ENCODE measurements at regions not wholly inside any gene's neighbourhood (a gene's known extent, or its start where the extent isn't known, plus 50 kb on each side); places are given as distances from the start of the nearest gene placed in this dataset.

GRCh38 chr5:6812091-6812490, 98.9 kb downstream of the TENT4A start:
- Histone ChIP-seq H3K79me1 (ENCODE audit: low read depth in 1 of 2, low read length in 2 of 2) (no peaks in the 10 kb centered on the region), H3K23ac (ENCODE audit: low read depth, low read length) (no peak overlapping the region), H2BK20ac (ENCODE audit: low read depth, low read length) (no peak overlapping the region), H2AFZ (replicated peaks; ENCODE audit: low read length, poor library complexity) (no peak overlapping the region), H3K4me2 (ENCODE audit: low read depth, low read length) (no peak overlapping the region), H3K4ac (ENCODE audit: low read depth, low read length) (no peak overlapping the region), H2AK9ac (replicated peaks; ENCODE audit: low read depth, low read length, poor library complexity) (no peak overlapping the region), H4K91ac (ENCODE audit: insufficient read depth, low read depth, low read length) (no peak overlapping the region), H4K5ac (ENCODE audit: low read depth, low read length) (no peak overlapping the region), H3K9ac (ENCODE audit: low read depth, low read length) (no peak overlapping the region), H3K36me3 (ENCODE audit: control insufficient read depth, insufficient read depth, low read length) (no peaks in the 10 kb centered on the region), H4K8ac (ENCODE audit: low read depth in 2 of 2, low read length in 2 of 2) (no peak overlapping the region), H3K9me1 (ENCODE audit: insufficient read depth, low read length) (no peaks in the 10 kb centered on the region), H3K4me1 (ENCODE audit: control insufficient read depth, insufficient read depth, low read length) (no peaks in the 10 kb centered on the region), H3K27ac (ENCODE audit: insufficient read depth, low read length) (no peak overlapping the region), H4K20me1 (ENCODE audit: insufficient read depth, low read length) (no peaks in the 10 kb centered on the region), H3K9me3 (ENCODE audit: control insufficient read depth, insufficient read depth, low read length) (no peaks in the 10 kb centered on the region; the same call in 1 of the 2 replicates), H3K4me3 (ENCODE audit: insufficient read depth, low read depth, low read length) (no peak overlapping the region), H2BK5ac (ENCODE audit: low read depth, low read length, poor library complexity, severe bottlenecking) (no peak overlapping the region), H2BK120ac (ENCODE audit: low read depth, low read length) (no peak overlapping the region), H2BK15ac (ENCODE audit: low read depth, low read length) (no peak overlapping the region), H3K18ac (ENCODE audit: low read depth, low read length) (no peak overlapping the region), H2AK5ac (ENCODE audit: low read depth, low read length) (no peak overlapping the region), H3K56ac (ENCODE audit: extremely low read depth, insufficient read depth, low read length) (no peak overlapping the region), H3K27me3 (ENCODE audit: control insufficient read depth, insufficient read depth, low read length) (no peaks in the 10 kb centered on the region), H3K14ac (replicated peaks; ENCODE audit: low read depth, low read length) (no peak overlapping the region)
- TF ChIP-seq FOS (IDR thresholded peaks at IDR 0.05; ENCODE audit: low read depth, low read length) (no peak), NFE2L2 (IDR thresholded peaks at IDR 0.05; ENCODE audit: low read depth, low read length) (no peak), RFX5 (IDR thresholded peaks at IDR 0.05; ENCODE audit: low read depth, low read length) (no peak), RAD21 (IDR thresholded peaks at IDR 0.05; ENCODE audit: low read length) (no peak)
- CTCF ChIA-PET: no interaction called here
- DNase-seq: no peak
- ATAC-seq (ENCODE audit: low read depth): no peak
- dilution Hi-C loops (cut with HindIII; ENCODE audit: low sequenced_read_pairs, unreplicated experiment): no loop called here
- POLR2A ChIA-PET (ENCODE audit: unreplicated experiment): no interaction called here
- intact Hi-C loops (cut with micrococcal nuclease): no loop called here
- WGBS, 2 experiments (ENCODE audit: extremely low coverage in 2 of 2, insufficient read length in 1 of 2): no CpG with 5 or more reads among the region's 4 CpGs
- BruUV-seq (replicated peaks): no TSS peak
- in situ Hi-C loops (cut with MboI; ENCODE audit: low sequenced_read_pairs): no loop called here

Measured in IMR-90 (cell line).